ENCODE measurements at regions not wholly inside any gene's neighbourhood (a gene's known extent, or its start where the extent isn't known, plus 50 kb on each side); places are given as distances from the start of the nearest gene placed in this dataset.

DNA sequence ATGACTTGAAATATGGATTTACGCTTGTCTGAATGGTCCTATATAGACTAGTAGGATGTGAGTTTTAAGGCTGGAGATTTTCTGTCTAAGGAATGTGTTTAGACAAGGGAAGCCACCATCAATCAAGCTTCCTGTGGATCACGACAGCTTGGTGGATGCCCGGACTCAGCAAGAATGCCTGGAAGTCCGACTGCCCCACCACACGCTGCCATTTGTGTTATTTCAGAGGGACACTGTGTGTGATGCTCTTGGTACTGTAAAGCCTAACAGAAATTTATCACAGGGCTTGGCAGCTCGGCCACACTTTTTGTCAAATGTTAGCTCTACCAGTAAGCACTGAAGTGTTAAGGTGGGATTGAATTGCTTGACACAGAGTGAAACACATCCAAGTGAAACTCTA, 127.1 kb upstream of the CDH7 start:
- Histone ChIP-seq H3K4me1 (ENCODE audit: control insufficient read depth, insufficient read depth, low read length) (no peaks in the 10 kb centered on the region), H3K4me3 (ENCODE audit: low read length) (no peak overlapping the region), H3K27me3 (ENCODE audit: control insufficient read depth, insufficient read depth, low read length, poor library complexity, severe bottlenecking) (no peaks in the 10 kb centered on the region), H3K9me3 (ENCODE audit: control insufficient read depth, low read length) (no peaks in the 10 kb centered on the region), H3K9ac (ENCODE audit: extremely low read depth, low read length, poor library complexity, severe bottlenecking) (no peak overlapping the region), H3K36me3 (ENCODE audit: control insufficient read depth, insufficient read depth, low read length) (no peaks in the 10 kb centered on the region), H3K27ac (ENCODE audit: low read depth, low read length) (no peak overlapping the region)
- Mint-ChIP-seq H3K27ac (no peak overlapping the region), H3K36me3 (ENCODE audit: low read depth) (no peaks in the 10 kb centered on the region), H3K4me3 (no peak overlapping the region), H3K9me3 (no peaks in the 10 kb centered on the region), H3K4me1 (no peaks in the 10 kb centered on the region), H3K27me3 (ENCODE audit: insufficient read depth) (no peaks in the 10 kb centered on the region)
- WGBS, 2 experiments (ENCODE audit: insufficient coverage in 1 of 2, insufficient read length in 1 of 2) = 33 to 94% methylated on average over 1 to 6 of the region's 6 CpGs
- TF ChIP-seq, protein P1, sequence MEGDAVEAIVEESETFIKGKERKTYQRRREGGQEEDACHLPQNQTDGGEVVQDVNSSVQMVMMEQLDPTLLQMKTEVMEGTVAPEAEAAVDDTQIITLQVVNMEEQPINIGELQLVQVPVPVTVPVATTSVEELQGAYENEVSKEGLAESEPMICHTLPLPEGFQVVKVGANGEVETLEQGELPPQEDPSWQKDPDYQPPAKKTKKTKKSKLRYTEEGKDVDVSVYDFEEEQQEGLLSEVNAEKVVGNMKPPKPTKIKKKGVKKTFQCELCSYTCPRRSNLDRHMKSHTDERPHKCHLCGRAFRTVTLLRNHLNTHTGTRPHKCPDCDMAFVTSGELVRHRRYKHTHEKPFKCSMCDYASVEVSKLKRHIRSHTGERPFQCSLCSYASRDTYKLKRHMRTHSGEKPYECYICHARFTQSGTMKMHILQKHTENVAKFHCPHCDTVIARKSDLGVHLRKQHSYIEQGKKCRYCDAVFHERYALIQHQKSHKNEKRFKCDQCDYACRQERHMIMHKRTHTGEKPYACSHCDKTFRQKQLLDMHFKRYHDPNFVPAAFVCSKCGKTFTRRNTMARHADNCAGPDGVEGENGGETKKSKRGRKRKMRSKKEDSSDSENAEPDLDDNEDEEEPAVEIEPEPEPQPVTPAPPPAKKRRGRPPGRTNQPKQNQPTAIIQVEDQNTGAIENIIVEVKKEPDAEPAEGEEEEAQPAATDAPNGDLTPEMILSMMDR (conservative IDR thresholded peaks at IDR 0.05) = no peak
- DNase-seq = no peak

DNA sequence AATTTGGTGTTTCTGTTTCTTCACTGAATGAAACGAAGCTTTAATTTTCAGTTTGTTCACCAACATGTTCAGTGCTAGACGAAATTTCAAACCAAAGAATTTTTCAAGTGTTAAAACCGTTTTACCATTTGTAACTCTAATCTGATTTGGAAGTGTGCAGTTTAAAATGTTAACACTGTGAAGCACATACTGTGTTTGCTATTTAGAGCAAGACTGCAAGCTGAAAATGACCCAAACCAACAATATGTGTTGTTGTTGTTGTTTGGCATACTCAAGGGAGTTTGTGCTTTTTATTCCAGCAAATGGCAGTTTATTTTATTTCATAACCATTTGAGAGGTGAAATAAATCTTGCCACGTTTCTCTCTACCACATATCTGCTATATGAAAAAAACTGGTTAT, 128.4 kb upstream of the CDH7 start:
- H3K36me3 ChIP-seq (ENCODE audit: control insufficient read depth, insufficient read depth, low read length) = no peaks in the 10 kb centered on the region
- H3K9me3 Mint-ChIP-seq = no peaks in the 10 kb centered on the region
- H3K9me3 ChIP-seq (ENCODE audit: control insufficient read depth, low read length) = no peaks in the 10 kb centered on the region
- WGBS, 2 experiments (ENCODE audit: insufficient coverage in 1 of 2, insufficient read length in 1 of 2) = 86 to 100% methylated on average over 2 to 3 of the region's 4 CpGs
- no peaks in the 10 kb centered on the region for H3K27me3 ChIP-seq (ENCODE audit: control insufficient read depth, insufficient read depth, low read length, poor library complexity, severe bottlenecking)
- no peak overlapping the region for H3K4me3 Mint-ChIP-seq
- H3K9ac ChIP-seq (ENCODE audit: extremely low read depth, low read length, poor library complexity, severe bottlenecking) = no peak overlapping the region
- H3K36me3 Mint-ChIP-seq (ENCODE audit: low read depth) = no peaks in the 10 kb centered on the region
- H3K4me1 Mint-ChIP-seq = no peaks in the 10 kb centered on the region
- DNase-seq = no peak
- no peaks in the 10 kb centered on the region for H3K4me1 ChIP-seq (ENCODE audit: control insufficient read depth, insufficient read depth, low read length)
- TF ChIP-seq, protein P1 (conservative IDR thresholded peaks at IDR 0.05) = no peak
- no peak overlapping the region for H3K27ac Mint-ChIP-seq
- H3K27ac ChIP-seq (ENCODE audit: low read depth, low read length) = no peak overlapping the region
- H3K27me3 Mint-ChIP-seq (ENCODE audit: insufficient read depth) = peaks cover 1% of the 10 kb centered on the region
- no peak overlapping the region for H3K4me3 ChIP-seq (ENCODE audit: low read length)

DNA sequence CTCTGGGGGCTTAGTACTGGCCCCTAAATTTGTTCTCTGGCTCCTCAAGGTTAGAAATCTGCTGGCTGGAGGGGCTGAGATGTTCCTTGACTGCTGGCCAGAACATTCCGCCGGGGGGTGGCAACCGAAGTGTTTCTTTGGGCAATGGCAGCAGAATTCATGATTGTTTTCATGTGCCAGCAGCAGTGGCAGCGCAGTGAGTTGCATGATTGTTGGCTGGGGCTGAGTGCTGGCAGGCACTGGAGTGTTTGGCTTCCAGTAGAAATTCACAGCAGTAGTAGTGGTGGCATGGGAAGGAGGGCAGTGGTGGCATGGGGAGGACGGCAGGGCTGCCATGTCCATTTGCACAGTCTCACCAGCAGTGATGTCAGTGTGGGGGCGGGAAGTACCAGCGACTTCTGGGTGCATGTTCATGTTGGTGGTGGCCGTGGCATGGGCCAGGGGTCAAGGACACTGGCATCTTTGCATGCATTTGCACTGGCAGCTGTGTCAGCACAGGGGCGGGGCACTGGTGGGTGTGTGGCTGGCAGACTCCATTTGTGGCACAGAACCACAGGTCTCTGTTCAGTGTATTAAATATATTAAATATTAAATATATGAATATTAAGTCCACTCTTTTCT, 130.6 kb upstream of the CDH7 start:
- TF ChIP-seq, protein P1 (conservative IDR thresholded peaks at IDR 0.05) = no peak
- no peaks in the 10 kb centered on the region for H3K36me3 Mint-ChIP-seq (ENCODE audit: low read depth)
- WGBS, 2 experiments (ENCODE audit: insufficient coverage in 1 of 2, insufficient read length in 1 of 2) = 94 to 95% methylated on average over 5 to 9 of the region's 9 CpGs

More for the DNA sequence above, 130.6 kb upstream of the CDH7 start:
- DNase-seq = no peak
- Histone ChIP-seq H3K36me3 (ENCODE audit: control insufficient read depth, insufficient read depth, low read length) (no peaks in the 10 kb centered on the region), H3K27me3 (ENCODE audit: control insufficient read depth, insufficient read depth, low read length, poor library complexity, severe bottlenecking) (no peaks in the 10 kb centered on the region), H3K9me3 (ENCODE audit: control insufficient read depth, low read length) (no peaks in the 10 kb centered on the region), H3K9ac (ENCODE audit: extremely low read depth, low read length, poor library complexity, severe bottlenecking) (no peak overlapping the region), H3K4me3 (ENCODE audit: low read length) (no peak overlapping the region), H3K27ac (ENCODE audit: low read depth, low read length) (no peak overlapping the region), H3K4me1 (ENCODE audit: control insufficient read depth, insufficient read depth, low read length) (no peaks in the 10 kb centered on the region)
- Mint-ChIP-seq H3K27me3 (ENCODE audit: insufficient read depth) (peaks cover 8% of the 10 kb centered on the region), H3K4me1 (no peaks in the 10 kb centered on the region), H3K9me3 (no peaks in the 10 kb centered on the region), H3K4me3 (no peak overlapping the region), H3K27ac (no peak overlapping the region)

Data from endodermal cell (in vitro differentiated cells).